RWPE2 (cell line): ENCODE measurements at regions not wholly inside any gene's neighbourhood (a gene's known extent, or its start where the extent isn't known, plus 50 kb on each side); places are given as distances from the start of the nearest gene placed in this dataset.

ENCODE experiments used
- ATAC-seq: fragments of 200-7000 bp; cut with Tn5 transposase; 3 replicates; pipeline ENCODE4 v1.9.1; 2021; ENCODE audit warnings: low read depth
- DNase-seq: peaks from one replicate; pipeline ENCODE4 v3.0.0-alpha.2; 2020; ENCODE audit warnings: low spot score
- H3K27ac ChIP-seq: fragments of 450-650 bp; 2 replicates; pipeline ENCODE4 v1.5.1; 2017; ENCODE audit warnings: mild to moderate bottlenecking; ENCODE audit not compliant: poor library complexity, severe bottlenecking
- H3K27me3 ChIP-seq: fragments of 250-450 bp; sonication (Bioruptor Pico); 2 replicates; pipeline ENCODE4 v1.5.1; 2021; ENCODE audit warnings: mild to moderate bottlenecking, moderate library complexity; ENCODE audit not compliant: insufficient read depth, poor library complexity, severe bottlenecking
- H3K36me3 ChIP-seq: fragments of 250-450 bp; sonication (Bioruptor Pico); 2 replicates; pipeline ENCODE4 v1.5.1; 2020; ENCODE audit warnings: low read depth, mild to moderate bottlenecking, moderate library complexity
- H3K4me1 ChIP-seq: fragments of 250-450 bp; sonication (Bioruptor Pico); 2 replicates; pipeline ENCODE4 v1.5.1; 2021; ENCODE audit warnings: mild to moderate bottlenecking, moderate library complexity; ENCODE audit not compliant: insufficient read depth, poor library complexity, severe bottlenecking
- H3K4me3 ChIP-seq: fragments of 250-450 bp; sonication (Bioruptor Pico); 2 replicates; pipeline ENCODE4 v1.5.1; 2021; ENCODE audit warnings: mild to moderate bottlenecking, moderate library complexity; ENCODE audit not compliant: severe bottlenecking
- H3K9me3 ChIP-seq: fragments of 250-450 bp; sonication (Bioruptor Pico); 2 replicates; pipeline ENCODE4 v1.5.1; 2021; ENCODE audit warnings: mild to moderate bottlenecking, moderate library complexity; ENCODE audit not compliant: severe bottlenecking
- TF ChIP-seq, protein P1 (sequence below): fragments of 450-650 bp; IDR thresholded peaks from one replicate; pipeline ENCODE4 v1.5.1; 2017; ENCODE audit warnings: mild to moderate bottlenecking, moderate library complexity; ENCODE audit not compliant: poor library complexity, severe bottlenecking

DNA sequence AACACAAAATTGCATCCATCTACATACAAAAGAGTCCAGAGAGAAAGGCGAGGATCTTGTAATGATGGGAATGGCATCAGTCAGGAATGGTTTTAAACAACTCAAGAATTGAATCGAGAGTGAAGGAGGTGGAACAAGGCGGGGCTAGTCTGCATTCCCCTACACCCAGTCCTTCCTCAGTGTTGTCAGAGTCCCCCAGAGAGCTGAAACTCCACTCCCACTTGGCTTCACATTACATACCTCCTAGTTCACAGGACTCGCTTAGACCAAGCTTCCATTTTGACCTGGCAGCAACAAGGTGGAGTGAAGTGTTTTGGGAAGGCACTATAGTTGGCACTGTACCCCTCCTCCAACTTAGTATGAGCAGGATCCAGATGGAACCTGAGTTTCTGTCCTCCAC is 1273.5 kb upstream of the CRIM1 start:
- TF ChIP-seq, protein P1, sequence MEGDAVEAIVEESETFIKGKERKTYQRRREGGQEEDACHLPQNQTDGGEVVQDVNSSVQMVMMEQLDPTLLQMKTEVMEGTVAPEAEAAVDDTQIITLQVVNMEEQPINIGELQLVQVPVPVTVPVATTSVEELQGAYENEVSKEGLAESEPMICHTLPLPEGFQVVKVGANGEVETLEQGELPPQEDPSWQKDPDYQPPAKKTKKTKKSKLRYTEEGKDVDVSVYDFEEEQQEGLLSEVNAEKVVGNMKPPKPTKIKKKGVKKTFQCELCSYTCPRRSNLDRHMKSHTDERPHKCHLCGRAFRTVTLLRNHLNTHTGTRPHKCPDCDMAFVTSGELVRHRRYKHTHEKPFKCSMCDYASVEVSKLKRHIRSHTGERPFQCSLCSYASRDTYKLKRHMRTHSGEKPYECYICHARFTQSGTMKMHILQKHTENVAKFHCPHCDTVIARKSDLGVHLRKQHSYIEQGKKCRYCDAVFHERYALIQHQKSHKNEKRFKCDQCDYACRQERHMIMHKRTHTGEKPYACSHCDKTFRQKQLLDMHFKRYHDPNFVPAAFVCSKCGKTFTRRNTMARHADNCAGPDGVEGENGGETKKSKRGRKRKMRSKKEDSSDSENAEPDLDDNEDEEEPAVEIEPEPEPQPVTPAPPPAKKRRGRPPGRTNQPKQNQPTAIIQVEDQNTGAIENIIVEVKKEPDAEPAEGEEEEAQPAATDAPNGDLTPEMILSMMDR: no peak
- no peaks in the 10 kb centered on the region for H3K27me3 ChIP-seq
- H3K4me1 ChIP-seq: peaks cover 9% of the 10 kb centered on the region
- no peak for ATAC-seq
- H3K9me3 ChIP-seq: no peaks in the 10 kb centered on the region
- DNase-seq: no peak
- no peak overlapping the region for H3K4me3 ChIP-seq
- H3K36me3 ChIP-seq: no peaks in the 10 kb centered on the region
- H3K27ac ChIP-seq: no peak overlapping the region

DNA sequence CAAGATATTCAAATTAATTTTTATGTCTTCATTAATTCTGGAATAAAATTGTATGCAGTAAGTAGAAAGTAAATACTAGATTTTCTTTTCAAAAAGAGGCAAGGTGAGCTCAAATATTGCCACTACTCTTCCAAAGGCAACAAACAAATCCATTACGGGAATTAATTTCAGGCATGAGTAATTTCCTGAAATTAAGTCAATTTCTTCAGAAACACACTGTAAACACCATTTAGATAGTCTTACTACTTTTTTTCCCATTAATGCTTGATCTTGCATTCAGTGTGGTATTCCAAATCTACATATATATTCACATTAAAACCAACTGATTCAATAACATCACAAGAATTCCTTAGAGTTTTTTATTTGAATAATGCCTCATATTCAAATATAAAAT is 1274.0 kb upstream of the CRIM1 start:
- no peak overlapping the region for H3K27ac ChIP-seq
- H3K4me1 ChIP-seq: peaks cover 9% of the 10 kb centered on the region
- H3K9me3 ChIP-seq: no peaks in the 10 kb centered on the region
- no peak for ATAC-seq
- no peaks in the 10 kb centered on the region for H3K36me3 ChIP-seq
- TF ChIP-seq, protein P1: no peak
- H3K27me3 ChIP-seq: no peaks in the 10 kb centered on the region
- H3K4me3 ChIP-seq: no peak overlapping the region
- DNase-seq: no peak

DNA sequence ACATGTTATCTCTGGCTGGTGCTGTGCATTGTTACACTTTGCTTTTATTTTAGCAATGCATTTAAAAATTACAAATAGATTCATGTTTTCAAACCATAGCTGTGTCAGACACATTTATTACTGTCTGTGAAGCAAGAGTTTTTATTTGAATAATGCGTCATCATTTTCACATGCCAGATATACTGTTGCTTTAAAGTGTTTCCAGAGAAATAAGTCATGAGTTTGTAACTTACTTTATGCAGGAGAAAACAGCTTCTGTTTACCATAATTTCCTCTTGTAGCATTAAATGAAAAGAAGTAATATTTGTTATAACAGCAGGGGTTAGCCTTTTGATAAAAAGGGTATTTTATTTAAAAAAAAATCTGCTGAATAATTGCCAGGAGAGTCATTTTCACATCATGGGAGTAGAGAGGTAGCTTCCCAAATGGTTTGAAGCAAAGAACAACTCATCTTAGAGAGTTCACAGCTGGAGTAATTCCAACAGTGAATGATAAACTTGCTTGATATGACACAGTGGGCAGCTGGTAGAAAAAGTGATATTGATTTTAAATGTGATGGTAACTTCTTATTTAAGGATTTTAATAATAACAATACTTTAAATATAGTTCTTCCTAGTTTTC is 1274.5 kb upstream of the CRIM1 start:
- Histone ChIP-seq H3K4me1 (peaks cover 9% of the 10 kb centered on the region), H3K4me3 (no peak overlapping the region), H3K27ac (no peak overlapping the region), H3K36me3 (no peaks in the 10 kb centered on the region), H3K9me3 (no peaks in the 10 kb centered on the region), H3K27me3 (no peaks in the 10 kb centered on the region)
- DNase-seq: no peak
- TF ChIP-seq, protein P1: no peak
- peak; percentile 86 for ATAC-seq

DNA sequence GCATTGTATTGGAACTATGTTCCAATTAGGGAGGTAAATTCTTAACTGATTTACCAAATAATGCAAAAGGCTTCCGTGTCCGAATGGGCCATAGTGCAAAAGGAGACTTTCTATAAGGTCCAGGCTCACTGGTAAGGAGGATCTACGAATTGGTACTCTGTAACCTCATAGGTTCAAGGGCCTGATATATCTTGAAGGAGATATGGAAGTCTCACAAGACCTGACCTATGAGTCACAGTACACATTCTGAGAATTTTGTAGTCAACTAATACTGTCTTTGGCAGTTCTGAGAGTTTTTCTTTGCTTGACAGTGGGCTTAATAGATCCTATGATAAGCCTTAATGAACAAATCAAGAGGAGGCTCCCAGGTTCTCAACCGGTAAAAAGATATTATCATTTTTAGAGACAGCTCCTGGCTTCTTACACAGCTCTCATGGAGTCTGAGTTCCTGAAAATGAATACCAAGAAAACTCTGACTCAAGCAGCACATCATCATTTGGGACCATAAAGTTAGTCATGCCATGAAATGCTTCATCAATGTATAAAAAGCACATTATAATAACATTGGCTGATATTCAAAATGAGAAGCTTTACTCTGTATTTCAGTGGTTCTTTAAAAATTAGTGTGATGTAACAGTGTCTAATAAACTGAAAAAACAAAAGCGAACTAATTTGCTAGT is 1275.2 kb upstream of the CRIM1 start:
- H3K4me3 ChIP-seq: no peak overlapping the region
- H3K4me1 ChIP-seq: peaks cover 9% of the 10 kb centered on the region
- H3K27ac ChIP-seq: no peak overlapping the region
- H3K36me3 ChIP-seq: no peaks in the 10 kb centered on the region
- peak; percentile 84 for ATAC-seq
- no peaks in the 10 kb centered on the region for H3K9me3 ChIP-seq
- TF ChIP-seq, protein P1: no peak
- H3K27me3 ChIP-seq: no peaks in the 10 kb centered on the region
- no peak for DNase-seq

DNA sequence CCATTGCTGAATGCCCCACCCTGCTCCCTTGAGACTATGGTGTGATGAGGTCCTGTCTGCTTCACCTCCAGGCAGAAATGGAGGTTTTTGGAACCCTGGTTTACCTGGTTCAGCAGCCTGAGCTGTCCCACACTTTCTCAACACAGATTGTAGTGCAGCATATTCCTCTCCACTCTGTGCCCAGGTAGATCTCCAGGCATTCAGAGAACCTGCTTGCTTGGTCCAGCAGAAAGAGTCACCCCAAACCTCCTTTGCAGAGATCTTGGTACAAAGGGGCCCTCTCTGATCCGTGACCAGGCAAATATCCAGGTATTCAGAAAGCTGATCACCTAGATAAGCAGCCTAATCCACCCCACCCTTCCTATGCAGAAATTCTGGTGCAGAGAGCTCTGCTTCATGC is 1288.2 kb upstream of the CRIM1 start:
- DNase-seq (no peak), ATAC-seq (no peak)
- no peak overlapping the region for H3K4me3 ChIP-seq
- H3K9me3 ChIP-seq: no peaks in the 10 kb centered on the region
- H3K27me3 ChIP-seq: no peaks in the 10 kb centered on the region
- H3K36me3 ChIP-seq: no peaks in the 10 kb centered on the region
- no peak overlapping the region for H3K27ac ChIP-seq
- H3K4me1 ChIP-seq: no peaks in the 10 kb centered on the region
- TF ChIP-seq, protein P1: no peak
